SIG-M5 treated with dmso at 0.1 percent for 504 hours (cell line): ENCODE measurements at regions not wholly inside any gene's neighbourhood (a gene's known extent, or its start where the extent isn't known, plus 50 kb on each side); places are given as distances from the start of the nearest gene placed in this dataset.

Source experiments
- DNase-seq: peaks from one replicate; lab custom pipeline; 2025; ENCODE audit not compliant: unreplicated experiment; lab: John Stamatoyannopoulos, UW

- no peak for DNase-seq
Measured at GRCh38 chr13:22469452-22469851, 711.3 kb upstream of the SGCG start.

- DNase-seq = no peak
Measured at GRCh38 chr13:22470075-22470474, 710.7 kb upstream of the SGCG start.

DNA sequence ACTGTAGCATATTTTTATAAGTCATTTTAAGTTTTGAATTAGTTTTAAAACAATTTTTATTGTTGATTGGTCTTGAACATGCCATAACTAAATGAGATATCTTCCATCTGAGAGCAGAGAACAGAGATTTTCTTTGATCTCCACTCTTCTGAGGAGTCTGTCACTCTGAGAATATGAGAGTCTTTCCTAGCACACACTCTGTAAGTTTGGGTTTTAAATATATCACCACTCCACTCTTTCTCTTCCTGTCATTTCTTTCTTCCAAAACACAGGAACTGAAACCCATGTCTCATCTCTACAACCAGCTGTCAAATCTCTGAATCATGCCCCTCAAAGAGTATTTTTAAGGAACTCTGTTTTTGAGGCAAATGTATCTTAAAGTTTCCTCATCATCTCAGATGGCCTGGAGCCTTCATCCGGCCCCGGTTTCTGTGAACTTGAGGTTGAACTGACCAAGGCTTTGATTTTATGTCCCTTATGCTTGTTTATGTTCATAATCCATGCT is 698.2 kb upstream of the SGCG start:
- DNase-seq = peak; percentile 25

DNA sequence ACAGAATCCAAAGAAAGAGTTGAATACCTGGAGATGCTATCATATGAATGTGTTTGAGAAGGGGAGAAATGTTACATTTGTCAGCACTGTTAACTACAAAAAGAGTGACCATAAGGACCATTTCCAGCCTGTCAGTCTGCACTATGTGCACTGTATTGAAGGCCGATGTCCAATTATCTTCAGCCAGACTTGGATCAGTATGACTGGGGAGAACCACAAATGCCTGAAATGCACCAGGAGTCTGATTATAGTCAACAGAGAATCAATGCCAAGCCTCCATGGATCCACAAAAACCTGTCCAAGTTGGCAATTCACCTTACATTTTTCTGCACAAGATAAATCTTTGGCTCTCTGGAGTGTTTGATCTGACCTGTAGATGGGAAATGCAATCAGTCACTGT is 697.5 kb upstream of the SGCG start:
- DNase-seq = no peak

- no peak for DNase-seq
Measured at GRCh38 chr13:22486490-22486889, 694.3 kb upstream of the SGCG start.

DNA sequence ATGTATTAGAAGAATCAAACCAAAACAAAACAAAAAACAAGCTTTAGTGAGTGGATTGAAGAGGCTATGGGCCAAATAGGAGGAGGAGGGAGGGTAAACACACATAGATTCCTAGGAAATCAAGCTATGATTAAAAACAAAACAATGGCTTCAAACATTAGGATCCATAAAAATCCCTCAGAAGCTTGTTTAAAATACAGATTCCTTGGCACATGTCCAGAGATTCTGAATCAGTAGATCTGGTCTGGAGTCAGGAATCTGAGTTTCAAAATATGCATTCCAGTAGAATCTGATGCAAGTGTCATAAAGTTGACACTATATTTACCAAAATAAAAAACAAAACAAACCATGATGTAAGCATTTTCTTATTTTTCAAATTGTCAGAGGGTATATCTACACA is 692.8 kb upstream of the SGCG start:
- DNase-seq = no peak

GRCh38 chr13:22489771-22490170 is 691.0 kb upstream of the SGCG start:
- DNase-seq = no peak

DNA sequence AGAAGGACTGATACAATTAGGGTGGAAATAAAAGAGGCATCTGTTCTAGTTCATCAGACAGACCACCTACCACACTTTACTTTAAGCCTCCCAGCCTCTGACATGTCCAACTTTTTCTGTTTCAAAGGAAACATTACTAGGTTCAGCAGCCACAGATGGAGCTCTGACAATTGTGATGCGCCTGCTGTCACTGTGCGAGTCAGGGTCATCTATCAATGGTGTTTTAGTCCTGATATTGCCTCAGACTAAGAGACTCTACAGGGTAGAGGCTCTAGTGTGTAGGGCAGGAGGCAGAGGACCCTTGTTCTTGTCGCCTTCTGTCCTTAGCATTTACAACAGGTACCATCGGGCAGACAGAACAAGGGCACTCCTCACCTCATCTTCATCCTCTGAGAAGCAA is 685.0 kb upstream of the SGCG start:
- DNase-seq = no peak

DNA sequence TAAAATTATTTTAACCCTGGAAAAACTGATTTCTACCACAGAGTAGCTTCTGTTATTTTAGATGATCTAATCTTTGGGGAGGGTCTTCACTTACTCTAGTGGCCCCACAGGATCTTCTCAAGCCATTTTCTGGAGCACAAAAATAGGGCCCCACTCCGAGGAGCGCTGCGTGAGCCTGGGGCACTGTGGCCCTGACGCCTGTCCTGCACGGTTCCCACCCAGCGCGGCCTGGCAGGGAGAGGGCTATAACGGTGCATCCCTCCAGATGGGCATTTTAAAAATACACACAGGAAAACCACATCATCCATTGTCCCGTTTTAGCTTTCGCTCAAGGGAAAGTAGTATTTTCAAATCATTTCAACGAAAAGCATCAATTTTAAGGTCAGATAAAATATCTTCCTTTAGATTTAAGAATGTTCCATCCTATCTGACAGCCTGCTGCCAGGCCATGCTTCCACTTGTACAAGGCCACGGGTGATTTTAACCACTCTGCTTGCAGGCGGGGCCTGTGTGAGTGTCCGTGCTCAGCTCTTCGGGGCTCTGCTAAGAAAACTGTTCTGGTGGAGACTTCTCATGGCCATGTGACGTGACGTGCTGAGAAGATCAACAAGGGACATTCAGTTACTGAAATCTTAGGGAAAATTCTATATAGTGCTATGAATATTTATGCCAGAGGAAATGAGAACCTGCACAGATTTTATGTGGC is 683.8 kb upstream of the SGCG start:
- no peak for DNase-seq

DNA sequence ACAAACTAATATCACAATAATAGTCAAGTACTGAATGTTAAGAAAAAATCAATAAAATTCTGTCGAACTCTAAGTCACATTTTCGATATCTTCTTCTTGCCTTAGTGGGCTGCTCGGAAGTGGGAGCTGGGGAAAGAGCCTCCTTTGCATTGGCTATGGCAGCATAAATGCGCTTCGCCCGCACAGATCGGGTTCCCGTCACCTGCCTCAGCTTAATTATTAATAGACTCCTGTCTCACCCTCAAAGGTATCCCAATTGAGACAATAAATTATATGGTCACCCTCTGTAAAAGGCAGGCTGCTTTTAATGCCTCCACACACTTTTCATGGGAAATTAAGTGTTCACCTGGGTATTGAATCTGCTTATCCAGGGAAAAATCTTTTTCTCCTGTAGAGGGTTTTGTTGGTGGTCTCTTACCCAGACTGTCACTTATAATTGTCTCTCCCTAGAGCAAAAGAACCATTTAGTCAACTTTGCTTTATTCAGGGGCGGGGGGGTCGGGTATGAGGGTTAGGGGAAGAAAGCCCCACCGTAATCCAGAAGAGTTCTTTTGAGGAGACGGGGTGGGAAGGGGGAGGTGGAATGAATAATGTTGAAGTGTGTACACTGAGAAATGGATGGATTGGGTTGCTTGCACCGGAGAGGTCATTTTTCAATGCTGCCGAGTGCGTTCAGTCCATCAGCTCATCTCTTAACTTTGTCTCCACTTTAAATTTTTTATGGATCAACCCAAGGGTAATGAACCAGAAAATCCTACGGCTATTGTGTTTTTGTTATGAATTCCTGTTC is 682.6 kb upstream of the SGCG start:
- no peak for DNase-seq

- DNase-seq = no peak
Measured at GRCh38 chr13:22499919-22500318, 680.9 kb upstream of the SGCG start.

- DNase-seq = no peak
Measured at GRCh38 chr13:22505489-22505888, 675.3 kb upstream of the SGCG start.

DNA sequence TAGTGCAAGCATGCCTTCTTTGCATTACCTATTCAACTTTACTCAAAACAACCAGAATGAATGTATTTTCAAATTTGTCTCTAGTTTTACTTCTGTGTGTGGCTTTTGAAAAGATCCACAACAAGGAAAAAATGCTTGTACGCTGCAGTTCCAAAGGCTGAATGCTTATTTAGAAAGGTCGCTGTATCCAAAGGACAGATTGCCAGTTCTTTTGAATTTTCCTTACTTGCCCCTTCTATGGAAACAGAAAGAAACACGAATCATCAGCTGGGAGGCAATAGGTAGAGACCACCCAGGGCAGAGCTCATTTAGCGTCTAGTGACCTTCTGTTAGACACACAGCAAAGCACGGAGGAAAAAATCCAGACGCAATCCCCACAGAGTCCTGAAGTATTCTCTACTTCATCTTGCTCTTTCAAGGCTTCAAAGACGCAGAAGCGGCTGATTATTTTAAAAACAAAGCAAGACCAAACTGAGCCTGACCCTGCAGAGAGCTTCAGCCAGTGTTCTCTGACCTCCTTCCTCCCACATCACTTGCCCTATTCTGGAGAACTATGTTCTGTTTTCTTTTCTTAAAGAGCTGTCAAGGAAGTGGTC is 674.6 kb upstream of the SGCG start:
- no peak for DNase-seq

- no peak for DNase-seq
Measured at GRCh38 chr13:22517544-22517943, 663.2 kb upstream of the SGCG start.

GRCh38 chr13:22536851-22537250 is 643.9 kb upstream of the SGCG start:
- DNase-seq = no peak

DNA sequence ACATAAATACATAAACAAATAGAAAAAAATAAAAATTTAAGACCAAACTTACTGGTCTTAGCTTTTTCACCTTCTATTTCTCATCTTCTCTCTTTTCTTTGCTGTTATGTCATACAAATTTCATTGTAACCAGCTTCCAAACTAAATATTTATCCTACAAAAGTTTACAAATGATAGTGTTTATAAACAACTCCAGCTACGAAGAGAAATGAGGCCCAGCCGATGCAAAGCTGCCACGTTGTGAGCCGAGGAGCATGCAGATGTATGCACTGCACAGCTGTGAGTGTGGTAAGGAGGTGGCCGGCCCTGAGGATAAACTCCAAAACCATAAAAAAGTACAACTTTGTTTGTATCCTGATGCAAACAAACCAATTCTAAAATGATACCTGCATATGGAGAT is 642.4 kb upstream of the SGCG start:
- DNase-seq = no peak

DNA sequence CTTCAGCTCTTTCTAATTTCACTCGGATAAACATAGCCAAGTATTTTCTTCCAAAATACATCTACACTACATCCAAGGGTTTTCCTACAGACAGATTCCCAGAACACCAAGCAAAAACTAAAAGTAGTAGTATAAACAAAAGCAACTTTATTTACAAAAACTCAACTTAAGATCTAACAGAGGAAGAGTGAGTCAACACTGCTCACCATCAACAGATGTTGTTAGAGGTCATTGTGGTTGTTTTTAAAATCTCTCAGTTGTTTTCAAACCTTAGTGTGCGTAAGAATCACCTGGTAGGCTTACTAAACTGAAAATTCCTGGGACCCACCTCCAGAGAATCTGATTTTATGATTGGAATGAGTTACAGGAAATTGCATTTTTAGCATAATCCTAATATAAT is 631.7 kb upstream of the SGCG start:
- no peak for DNase-seq

DNA sequence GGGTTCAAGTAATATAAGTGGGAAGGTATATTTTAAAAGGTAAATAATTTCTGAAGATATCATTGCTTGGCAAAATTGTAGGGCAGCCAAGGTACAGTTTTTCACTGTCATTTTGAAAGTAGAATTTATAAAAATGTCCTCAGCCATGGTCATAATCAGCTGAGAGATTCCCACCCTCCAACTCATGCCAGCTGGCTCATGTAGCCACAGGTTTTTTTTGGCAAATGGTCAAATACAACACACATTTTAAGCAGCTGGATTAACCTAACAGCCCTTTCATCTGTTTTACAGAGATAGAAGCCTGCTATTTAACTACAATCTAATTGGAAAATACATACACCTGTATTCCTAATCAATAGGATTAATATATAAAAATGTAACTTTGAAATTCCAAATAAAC is 619.2 kb upstream of the SGCG start:
- DNase-seq = no peak

- DNase-seq = no peak
Measured at GRCh38 chr13:22562116-22562515, 618.7 kb upstream of the SGCG start.

- DNase-seq = no peak
Measured at GRCh38 chr13:22563272-22563671, 617.5 kb upstream of the SGCG start.

- DNase-seq = no peak
Measured at GRCh38 chr13:22569811-22570210, 611.0 kb upstream of the SGCG start.

- DNase-seq = no peak
Measured at GRCh38 chr13:22589880-22590279, 590.9 kb upstream of the SGCG start.
